Pons (tissue), 1 donor: ENCODE measurements at regions not wholly inside any gene's neighbourhood (a gene's known extent, or its start where the extent isn't known, plus 50 kb on each side); places are given as distances from the start of the nearest gene placed in this dataset.

Source experiments
- DNase-seq: peaks from one replicate; pipeline ENCODE4 v3.0.0-alpha.2; 2016; ENCODE audit warnings: low spot score

DNA sequence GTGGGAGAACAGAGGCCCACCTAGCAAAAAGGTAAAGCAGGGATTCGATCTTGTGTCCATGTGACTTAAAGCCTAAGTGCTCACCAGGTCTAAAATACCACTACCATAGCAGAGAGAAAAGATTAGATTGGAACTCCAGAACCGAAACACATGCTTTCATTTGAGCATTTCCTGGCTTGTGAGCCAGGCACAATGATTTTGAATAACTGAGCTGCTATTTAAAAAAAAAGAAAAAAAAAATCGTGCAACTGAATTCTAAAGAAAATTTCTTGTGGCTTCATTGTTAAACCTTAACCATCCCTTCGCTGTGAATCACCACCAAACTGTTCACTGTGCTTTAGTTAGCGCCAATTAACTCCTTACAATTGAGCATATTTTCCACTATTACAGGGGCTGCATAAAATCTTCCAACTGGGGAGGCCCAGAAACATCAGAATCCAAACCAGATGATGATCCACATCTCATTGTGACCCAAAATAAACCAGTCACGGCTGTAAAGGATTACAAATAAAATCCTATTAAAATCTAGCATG lies 366.4 kb upstream of the ERCC4 start:
- no peak for DNase-seq

GRCh38 chr16:13554005-13554404 lies 365.9 kb upstream of the ERCC4 start:
- DNase-seq = no peak

DNA sequence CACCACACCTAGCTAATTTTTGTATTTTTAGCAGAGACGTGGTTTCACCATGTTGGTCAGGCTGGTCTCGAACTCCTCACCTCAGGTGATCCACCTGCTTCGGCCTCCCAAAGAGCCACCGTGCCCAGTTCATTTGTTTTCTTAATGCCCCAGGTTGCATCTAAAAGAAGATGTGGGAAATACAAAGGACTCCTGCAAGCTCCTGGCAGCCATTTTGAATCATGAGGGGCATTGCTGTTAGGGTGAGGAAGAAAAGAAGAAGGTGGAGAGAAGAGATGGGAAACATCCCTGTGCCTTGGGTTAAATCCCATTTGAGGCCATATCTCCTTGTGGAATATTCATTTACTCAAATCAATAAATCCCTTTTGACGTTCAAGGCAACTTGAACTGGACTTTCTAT lies 365.3 kb upstream of the ERCC4 start:
- DNase-seq = no peak

DNA sequence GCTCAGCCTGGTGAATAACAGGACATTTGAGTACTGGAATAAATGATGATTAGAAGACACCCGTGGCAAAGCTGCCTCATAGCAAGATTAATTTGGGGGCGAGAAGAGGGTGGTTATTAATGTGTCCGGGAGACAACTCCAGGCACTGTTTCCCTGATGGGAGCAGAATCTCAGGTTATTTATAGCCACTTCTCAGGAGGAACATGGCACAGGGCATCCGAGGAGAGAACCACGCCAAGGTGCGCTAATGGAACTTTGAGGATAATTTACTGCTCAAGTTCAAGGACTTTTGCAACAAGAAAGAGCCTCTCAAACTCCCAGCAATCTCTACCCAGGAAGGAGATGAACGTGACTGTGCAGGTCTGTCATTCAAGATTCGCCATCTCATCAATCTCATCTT lies 362.5 kb upstream of the ERCC4 start:
- no peak for DNase-seq

DNA sequence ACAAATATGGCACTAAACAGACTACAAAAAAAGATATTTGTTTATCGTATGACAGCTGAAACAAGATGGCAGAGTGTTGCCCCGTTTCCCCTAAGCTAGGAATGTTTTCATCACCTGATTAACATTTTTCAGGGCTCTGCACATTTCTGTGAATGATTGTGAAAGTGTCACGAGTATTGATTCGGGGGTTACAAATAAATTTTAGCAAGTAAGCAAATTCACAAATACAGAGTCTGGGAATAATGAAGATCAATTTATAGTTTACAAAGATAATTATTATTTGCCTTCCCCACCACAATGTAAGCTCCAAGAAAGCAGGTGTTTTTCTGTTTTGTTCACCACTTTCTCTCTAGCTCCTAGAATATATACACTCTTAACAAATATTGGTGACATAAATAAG lies 361.2 kb upstream of the ERCC4 start:
- DNase-seq = no peak

GRCh38 chr16:13559624-13560023 lies 360.3 kb upstream of the ERCC4 start:
- no peak for DNase-seq

GRCh38 chr16:13560151-13560550 lies 359.8 kb upstream of the ERCC4 start:
- no peak for DNase-seq

DNA sequence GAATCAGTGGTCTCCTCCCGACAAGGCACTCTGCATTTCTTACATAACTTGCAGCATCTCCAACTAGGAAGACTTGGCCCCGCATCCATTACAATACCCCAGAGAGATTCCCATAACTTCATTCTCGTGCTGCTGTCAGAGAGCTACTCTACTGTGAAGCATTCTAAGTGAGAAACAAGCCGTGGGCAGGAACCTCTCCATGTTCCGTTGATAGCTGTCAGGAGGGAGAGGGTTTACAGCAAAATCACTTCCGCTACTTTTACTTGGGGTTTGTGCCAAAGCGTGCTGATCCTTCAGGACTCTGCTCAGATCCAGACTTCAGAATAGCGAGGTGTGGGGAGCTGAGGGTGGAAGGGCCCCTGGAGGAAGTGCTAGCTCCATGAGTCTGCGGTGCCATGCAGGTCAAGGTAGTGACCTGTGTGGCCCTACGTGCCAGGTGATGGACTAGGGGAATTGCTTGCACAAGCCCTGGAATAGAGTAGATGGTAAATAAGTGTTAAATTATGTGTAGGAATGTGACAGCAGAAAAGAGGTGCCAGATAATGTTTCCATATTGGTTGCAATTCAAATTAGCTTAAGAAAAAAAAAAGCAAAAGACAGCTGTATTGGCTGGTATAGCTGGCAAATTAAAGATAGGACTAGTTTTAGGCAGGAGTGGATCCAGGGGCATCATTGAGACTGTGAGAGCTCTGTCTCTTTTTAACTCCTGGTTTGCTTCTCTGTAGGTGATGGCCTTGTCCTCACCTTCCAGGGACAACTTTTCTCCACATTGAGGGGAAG lies 358.5 kb upstream of the ERCC4 start:
- DNase-seq = no peak

GRCh38 chr16:13568803-13569202 lies 351.2 kb upstream of the ERCC4 start:
- DNase-seq = no peak

DNA sequence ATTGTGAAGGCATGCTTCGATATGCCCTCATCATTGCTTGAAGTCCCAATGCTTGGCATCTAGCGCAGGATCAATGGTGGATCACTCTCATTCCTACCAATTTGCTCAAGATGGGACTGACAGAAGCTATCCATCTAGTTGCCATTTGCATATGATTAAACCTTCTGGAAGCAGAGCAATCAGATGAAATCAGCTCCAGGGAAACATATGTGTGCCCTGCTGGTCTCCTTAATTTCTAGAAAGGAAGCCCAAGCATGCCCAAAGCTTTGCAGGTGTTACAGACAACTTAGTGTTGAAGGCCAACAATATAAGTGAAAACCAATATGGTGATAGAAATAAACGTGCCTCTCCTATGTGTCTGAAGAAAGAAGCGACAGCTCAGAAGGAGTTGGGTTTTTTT lies 350.0 kb upstream of the ERCC4 start:
- DNase-seq = no peak

- no peak for DNase-seq
These were observed 348.9 kb upstream of the ERCC4 start for GRCh38 chr16:13571036-13571435.

DNA sequence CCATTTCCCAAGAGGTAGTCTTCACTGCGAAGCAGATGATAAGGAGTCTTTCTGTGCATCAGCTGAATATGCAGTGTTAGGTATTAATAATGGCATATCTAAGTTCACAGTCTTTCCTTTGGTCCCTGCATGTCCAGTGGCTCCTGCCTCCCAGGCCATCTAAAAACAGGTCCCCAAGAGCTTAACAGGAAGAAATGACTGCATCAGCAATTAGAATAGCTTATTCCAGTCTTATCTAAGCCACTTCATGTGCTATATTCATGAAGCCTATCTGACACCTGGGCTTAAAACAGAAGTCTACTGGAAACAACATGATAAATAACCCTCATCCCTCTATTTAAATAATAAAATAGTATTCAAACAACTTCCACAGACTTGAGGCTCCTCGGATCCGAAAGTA lies 346.1 kb upstream of the ERCC4 start:
- DNase-seq = no peak

DNA sequence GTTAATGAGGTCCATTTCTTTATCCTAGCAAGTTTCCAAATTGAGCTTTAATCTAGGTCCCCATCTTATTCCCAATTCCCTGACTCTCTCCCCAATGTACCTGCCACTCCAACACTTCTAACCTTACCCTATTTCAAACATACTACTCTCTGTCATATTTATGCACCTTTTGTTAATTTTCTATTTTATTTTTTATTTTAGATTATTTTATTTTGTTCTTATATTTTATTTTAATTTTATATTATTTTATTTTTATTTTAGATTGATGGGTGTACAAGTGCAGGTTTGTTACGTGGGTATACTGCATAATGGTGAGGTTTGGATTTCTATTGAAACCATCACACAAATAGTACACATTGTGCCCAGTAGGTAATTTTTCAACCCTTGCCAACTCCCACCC lies 333.9 kb upstream of the ERCC4 start:
- no peak for DNase-seq

- DNase-seq = no peak
These were observed 332.8 kb upstream of the ERCC4 start for GRCh38 chr16:13587181-13587580.

DNA sequence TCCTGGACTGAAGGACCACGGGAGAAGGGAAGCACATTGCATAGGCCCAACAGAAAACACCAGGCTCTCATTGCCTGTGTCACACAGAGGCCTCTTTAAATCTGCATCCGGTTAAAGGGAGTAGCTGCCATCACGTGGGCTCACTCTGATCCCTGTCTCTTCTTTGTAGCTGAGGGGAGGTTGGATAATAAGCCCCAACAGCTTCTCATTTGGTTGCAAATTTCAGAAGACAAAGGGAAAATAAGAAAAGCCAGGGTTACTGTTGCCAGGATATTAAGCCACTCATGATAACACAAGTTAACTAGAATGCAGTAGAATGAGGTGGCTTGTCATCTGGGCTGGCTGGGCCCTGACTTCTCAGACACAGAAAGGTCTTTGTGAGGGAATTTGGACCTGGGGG lies 325.1 kb upstream of the ERCC4 start:
- no peak for DNase-seq

- DNase-seq = no peak
These were observed 313.1 kb upstream of the ERCC4 start for GRCh38 chr16:13606804-13607203.

DNA sequence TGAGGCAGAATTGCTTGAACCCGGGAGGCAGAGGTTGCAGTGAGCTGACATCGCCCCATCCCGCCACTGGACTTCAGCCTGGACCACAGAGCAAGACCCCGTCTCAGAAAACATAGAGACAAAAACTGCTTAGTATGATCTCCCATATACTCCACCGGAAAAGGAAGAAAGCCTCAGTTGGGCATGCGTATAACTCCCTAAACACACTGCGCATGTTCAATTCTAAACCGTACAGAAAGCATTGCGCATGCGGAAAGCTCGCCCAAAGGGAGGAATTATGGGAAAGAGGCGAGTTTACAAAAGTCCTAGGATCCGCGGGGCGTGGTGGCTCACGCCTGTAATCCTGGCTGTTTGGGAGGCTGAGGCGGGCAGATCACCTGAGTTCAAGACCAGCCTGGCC lies 312.7 kb upstream of the ERCC4 start:
- DNase-seq = no peak

DNA sequence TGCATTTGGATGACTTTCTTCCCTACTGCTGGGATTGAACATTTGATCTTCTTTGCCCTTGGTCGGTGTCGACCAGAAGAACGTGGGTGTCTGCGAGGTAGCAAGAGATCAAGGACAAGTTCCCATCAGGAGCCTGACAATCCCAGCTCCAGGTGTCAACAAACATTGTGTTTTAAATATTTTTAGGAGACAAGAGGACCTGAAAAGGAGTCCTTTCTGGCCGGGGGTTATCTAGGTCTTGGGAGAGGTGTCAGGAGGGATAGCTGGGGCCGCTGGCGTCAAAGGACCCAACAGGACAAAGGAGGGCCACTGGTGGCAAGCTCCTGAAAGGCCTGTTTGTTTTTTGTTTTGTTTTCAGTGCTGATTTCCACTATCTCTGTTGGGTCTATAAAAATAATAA lies 308.4 kb upstream of the ERCC4 start:
- DNase-seq = no peak

GRCh38 chr16:13612623-13613022 lies 307.3 kb upstream of the ERCC4 start:
- no peak for DNase-seq

DNA sequence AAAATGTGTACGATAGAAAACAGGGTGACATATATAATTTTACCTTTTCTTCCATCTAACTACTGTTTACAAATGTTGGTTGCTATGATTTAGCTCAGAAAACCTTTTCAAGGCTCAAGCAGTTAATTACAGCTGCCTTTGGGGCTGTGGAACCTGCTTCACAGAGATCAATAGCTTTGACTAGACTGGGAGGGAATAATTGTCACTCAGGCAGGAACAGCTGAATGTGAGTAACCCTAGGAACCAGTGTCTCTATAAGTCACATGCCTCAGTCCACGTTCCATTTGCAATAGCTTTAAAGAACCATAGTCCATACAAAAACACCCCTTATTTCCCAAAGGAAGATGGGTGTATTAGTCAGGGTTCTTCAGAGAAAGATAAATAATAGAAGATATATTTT lies 306.8 kb upstream of the ERCC4 start:
- DNase-seq = no peak

DNA sequence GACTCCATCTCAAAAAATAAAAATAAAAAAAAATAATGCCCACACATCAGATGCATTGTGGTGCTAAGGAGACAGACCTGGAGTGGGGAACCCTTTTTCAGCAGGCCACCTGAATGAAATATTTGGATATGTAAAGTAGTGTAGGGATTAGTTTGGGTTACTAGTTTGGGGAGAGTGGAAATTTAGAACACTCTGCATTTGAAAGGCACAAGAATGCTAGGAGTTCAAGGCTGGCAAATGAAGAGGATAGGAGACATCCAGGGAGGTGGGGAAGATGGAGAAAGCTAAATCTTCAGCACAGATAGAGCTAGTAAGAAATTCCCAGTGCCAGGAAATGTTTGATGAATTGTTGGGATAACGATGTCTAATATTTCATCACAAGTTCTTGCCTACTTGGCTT lies 298.3 kb upstream of the ERCC4 start:
- DNase-seq = no peak

DNA sequence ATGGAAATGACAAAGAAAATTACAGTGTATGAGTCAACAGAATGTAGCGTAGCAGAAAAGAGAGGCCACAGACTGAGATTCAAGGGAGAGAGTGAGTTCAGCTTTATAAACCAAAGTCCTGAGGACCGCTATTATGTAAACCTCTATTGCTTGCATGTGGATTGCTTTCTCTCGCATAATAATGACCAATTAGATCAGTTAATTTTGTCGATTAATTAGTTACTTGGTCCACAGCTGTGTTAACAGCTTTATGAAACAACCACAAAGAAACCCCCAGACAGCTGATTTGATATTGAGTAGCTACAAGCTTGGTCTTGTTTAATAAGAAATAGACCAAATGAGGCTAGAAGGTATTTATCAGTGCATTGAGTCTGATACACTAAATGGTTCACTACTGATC lies 291.8 kb upstream of the ERCC4 start:
- no peak for DNase-seq

DNA sequence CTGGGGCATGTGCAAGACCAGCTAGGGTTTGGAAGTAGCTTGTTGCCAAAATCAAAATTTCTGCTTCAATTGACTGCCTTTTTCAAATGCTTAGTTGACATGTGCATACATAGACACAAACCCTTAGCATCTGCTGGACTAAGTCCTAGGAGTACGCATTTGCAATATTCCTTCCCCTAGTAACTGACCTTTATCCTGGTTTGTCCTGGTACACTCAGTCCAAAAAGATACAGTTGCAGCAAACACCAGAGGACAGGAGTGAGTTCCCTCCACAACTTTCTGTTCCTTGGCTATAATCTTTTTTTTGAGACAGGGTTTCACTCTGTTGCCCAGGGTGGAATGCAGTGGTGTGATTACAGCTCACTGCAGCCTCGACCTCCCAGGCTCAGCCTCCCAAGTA lies 290.2 kb upstream of the ERCC4 start:
- no peak for DNase-seq

- no peak for DNase-seq
These were observed 289.6 kb upstream of the ERCC4 start for GRCh38 chr16:13630374-13630773.
